ENCODE measurements at regions not wholly inside any gene's neighbourhood (a gene's known extent, or its start where the extent isn't known, plus 50 kb on each side); places are given as distances from the start of the nearest gene placed in this dataset.

DNA sequence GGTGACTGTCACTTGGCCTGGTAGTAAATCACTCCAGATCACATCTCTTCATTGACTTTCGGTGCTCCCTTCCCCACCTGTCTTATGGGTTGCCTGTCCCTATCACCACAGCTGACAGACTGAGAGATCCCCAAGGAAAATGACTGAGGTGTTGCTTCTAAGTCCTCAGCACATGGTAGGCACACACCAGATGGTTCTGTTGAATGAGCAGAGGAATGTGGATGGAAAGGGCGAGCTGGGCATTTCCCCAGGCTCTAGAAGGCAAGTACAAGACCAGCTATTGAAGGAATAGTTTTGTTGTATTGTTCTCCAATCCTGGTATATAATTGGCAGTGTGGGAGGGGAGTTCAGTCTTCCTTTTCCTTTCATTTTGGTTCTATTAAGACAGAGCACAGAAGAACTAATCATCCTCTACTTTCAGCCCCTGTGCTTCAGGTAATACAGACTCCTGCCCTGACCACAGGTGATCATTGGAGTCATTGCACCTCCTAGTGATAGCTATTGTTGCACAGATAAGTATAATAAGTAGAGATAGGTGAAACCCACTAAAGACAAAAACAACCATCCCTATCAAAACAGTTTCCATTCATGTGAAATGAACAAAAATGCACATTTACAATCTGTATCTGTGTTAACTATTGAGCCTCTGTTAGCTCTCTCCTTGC lies 158.6 kb downstream of the TRAM1L1 start:
- no peak overlapping the region for H3K4me3 Mint-ChIP-seq
- TF ChIP-seq, protein P1, sequence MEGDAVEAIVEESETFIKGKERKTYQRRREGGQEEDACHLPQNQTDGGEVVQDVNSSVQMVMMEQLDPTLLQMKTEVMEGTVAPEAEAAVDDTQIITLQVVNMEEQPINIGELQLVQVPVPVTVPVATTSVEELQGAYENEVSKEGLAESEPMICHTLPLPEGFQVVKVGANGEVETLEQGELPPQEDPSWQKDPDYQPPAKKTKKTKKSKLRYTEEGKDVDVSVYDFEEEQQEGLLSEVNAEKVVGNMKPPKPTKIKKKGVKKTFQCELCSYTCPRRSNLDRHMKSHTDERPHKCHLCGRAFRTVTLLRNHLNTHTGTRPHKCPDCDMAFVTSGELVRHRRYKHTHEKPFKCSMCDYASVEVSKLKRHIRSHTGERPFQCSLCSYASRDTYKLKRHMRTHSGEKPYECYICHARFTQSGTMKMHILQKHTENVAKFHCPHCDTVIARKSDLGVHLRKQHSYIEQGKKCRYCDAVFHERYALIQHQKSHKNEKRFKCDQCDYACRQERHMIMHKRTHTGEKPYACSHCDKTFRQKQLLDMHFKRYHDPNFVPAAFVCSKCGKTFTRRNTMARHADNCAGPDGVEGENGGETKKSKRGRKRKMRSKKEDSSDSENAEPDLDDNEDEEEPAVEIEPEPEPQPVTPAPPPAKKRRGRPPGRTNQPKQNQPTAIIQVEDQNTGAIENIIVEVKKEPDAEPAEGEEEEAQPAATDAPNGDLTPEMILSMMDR (IDR thresholded peaks at IDR 0.05): no peak

DNA sequence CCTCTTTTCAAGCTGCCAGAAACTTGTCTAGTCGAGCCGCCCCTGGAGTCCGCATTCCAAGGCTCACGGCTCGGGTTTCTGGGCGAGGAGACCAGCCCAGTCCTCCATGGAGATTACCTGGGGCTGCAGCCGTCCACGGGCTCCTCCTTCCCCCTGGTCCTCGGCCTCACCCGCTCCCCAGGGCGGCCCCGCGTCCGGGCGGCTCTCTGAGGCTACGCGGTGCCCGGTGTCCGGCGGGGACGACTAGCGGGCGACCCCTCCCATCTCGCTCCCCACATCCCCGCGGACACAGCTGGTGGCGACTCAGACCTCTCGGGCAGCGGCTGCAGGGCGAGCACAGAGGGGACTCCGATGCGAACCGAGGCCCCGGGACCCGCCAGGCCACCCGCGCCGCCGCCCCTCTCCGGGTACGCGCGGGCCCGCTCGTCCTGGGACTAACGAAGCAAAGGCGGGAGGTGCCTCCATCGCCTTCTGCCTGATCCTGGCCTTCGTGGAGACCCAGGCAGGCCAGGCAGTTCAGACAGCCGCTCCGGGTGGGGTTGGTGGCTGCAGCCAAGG lies 159.4 kb downstream of the TRAM1L1 start:
- Mint-ChIP-seq H3K36me3 (ENCODE audit: low read depth) (no peaks in the 10 kb centered on the region), H3K27me3 (ENCODE audit: insufficient read depth) (no peaks in the 10 kb centered on the region), H3K9me3 (peaks cover 22% of the 10 kb centered on the region), H3K4me3 (no peak overlapping the region), H3K4me1 (ENCODE audit: low read depth) (no peaks in the 10 kb centered on the region), H3K27ac (no peak overlapping the region)
- TF ChIP-seq, protein P1 (IDR thresholded peaks at IDR 0.05): no peak
- no peak for DNase-seq

More for the DNA sequence above, 158.6 kb downstream of the TRAM1L1 start:
- peaks cover 14% of the 10 kb centered on the region for H3K9me3 Mint-ChIP-seq
- H3K36me3 Mint-ChIP-seq (ENCODE audit: low read depth): no peaks in the 10 kb centered on the region
- H3K4me1 Mint-ChIP-seq (ENCODE audit: low read depth): no peaks in the 10 kb centered on the region
- H3K27ac Mint-ChIP-seq: no peak overlapping the region
- DNase-seq: no peak
- no peaks in the 10 kb centered on the region for H3K27me3 Mint-ChIP-seq (ENCODE audit: insufficient read depth)

DNA sequence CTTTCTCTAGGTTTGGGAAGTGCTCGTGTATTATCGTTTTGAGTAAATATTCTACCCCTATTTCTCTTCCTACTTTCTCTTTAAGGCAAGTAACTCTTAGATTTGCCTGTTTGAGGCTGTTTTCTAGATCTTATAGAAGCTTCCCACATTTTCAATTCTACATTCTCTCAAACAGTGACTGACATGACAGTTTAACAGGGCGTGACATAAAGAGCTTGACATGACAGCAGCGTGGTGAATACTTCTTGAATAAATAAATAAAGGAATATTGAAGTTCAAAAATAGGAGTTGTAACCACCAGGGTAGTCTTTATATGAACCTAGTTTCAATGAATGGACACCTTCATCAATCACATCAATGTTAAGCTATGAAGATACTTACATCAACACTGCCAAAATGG lies 162.0 kb downstream of the TRAM1L1 start:
- peaks cover 35% of the 10 kb centered on the region for H3K9me3 Mint-ChIP-seq
- no peak overlapping the region for H3K27ac Mint-ChIP-seq
- TF ChIP-seq, protein P1 (IDR thresholded peaks at IDR 0.05): no peak

DNA sequence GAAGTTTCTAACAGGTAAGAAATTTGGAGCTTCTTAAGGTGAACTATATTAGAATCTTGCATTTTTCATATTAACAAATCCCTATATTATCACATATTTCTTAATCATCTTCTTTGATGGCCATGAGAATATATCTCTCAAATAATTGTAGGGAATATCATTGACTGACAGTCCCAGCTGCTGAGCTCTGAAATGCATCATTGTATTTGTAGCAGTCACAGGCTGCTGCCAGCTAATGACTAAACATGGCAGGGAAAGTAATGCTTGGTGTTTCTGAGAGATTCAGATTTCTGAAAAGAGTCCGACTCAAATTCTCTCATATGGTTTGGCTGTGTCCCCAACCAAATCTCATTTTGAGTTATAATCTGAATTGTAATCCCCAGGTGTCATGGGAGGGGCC lies 171.9 kb downstream of the TRAM1L1 start:
- Mint-ChIP-seq H3K27ac (no peak overlapping the region), H3K36me3 (ENCODE audit: low read depth) (peaks cover 8% of the 10 kb centered on the region; the same call in 1 of the 2 replicates), H3K27me3 (ENCODE audit: insufficient read depth) (no peaks in the 10 kb centered on the region), H3K9me3 (peaks cover 45% of the 10 kb centered on the region), H3K4me3 (no peak overlapping the region), H3K4me1 (ENCODE audit: low read depth) (no peaks in the 10 kb centered on the region)
- DNase-seq: no peak
- TF ChIP-seq, protein P1 (IDR thresholded peaks at IDR 0.05): no peak

More for the DNA sequence above, 162.0 kb downstream of the TRAM1L1 start:
- no peak for DNase-seq
- no peaks in the 10 kb centered on the region for H3K36me3 Mint-ChIP-seq (ENCODE audit: low read depth)
- no peaks in the 10 kb centered on the region for H3K27me3 Mint-ChIP-seq (ENCODE audit: insufficient read depth)
- H3K4me3 Mint-ChIP-seq: no peak overlapping the region
- H3K4me1 Mint-ChIP-seq (ENCODE audit: low read depth): no peaks in the 10 kb centered on the region

DNA sequence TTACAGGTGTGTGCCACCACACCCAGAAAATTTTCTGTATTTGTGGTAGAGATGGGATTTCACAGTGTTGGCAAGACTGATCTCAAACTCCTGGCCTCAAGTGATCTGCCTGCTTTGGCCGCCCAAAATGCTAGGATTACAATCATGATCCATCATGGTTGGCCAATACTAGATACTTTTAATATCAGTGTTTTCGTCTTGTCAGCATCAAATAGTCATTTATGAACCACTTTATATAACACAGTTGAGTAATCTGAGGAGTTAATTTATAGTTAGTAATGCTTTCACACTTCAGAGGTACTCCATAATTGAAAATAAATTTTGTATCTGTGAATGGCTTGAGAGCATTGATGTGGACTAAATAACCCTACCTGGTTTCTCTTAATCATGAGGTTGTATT lies 178.6 kb downstream of the TRAM1L1 start:
- no peak overlapping the region for H3K4me3 Mint-ChIP-seq
- no peak for DNase-seq
- H3K9me3 Mint-ChIP-seq: peaks cover 52% of the 10 kb centered on the region
- no peaks in the 10 kb centered on the region for H3K36me3 Mint-ChIP-seq (ENCODE audit: low read depth)
- H3K27ac Mint-ChIP-seq: no peak overlapping the region
- no peaks in the 10 kb centered on the region for H3K4me1 Mint-ChIP-seq (ENCODE audit: low read depth)
- H3K27me3 Mint-ChIP-seq (ENCODE audit: insufficient read depth): peaks cover 1% of the 10 kb centered on the region; the same call in 1 of the 2 replicates
- TF ChIP-seq, protein P1 (IDR thresholded peaks at IDR 0.05): no peak

Data from HFFc6 (cell line).